WERI-Rb-1 (cell line): ENCODE measurements at regions not wholly inside any gene's neighbourhood (a gene's known extent, or its start where the extent isn't known, plus 50 kb on each side); places are given as distances from the start of the nearest gene placed in this dataset.

ENCODE experiments used
- DNase-seq: peaks from one replicate; pipeline ENCODE4 v3.0.0-alpha.2; 2020
- H3K27ac ChIP-seq: fragments of 250-450 bp; sonication (Bioruptor Pico); 2 replicates; pipeline ENCODE4 v1.5.1; 2020; ENCODE audit warnings: mild to moderate bottlenecking, moderate library complexity
- H3K27me3 ChIP-seq: fragments of 250-450 bp; sonication (Bioruptor Pico); 2 replicates; pipeline ENCODE4 v1.5.1; 2021; ENCODE audit warnings: mild to moderate bottlenecking, low read depth, moderate library complexity; ENCODE audit not compliant: insufficient read depth, severe bottlenecking
- H3K36me3 ChIP-seq: fragments of 250-450 bp; sonication (Bioruptor Pico); 2 replicates; pipeline ENCODE4 v1.5.1; 2020; ENCODE audit warnings: mild to moderate bottlenecking, moderate library complexity
- H3K4me3 ChIP-seq: 2 replicates; pipeline ENCODE4 v1.5.1; 2011; ENCODE audit warnings: low read depth, mild to moderate bottlenecking, control low read depth, low read length
- H3K9me3 ChIP-seq: fragments of 250-450 bp; sonication (Bioruptor Pico); 2 replicates; pipeline ENCODE4 v1.5.1; 2021; ENCODE audit warnings: mild to moderate bottlenecking, moderate library complexity; ENCODE audit not compliant: severe bottlenecking
- CTCF ChIP-seq: IDR thresholded peaks from 2 replicates; pipeline ENCODE4 v1.5.1; 2011; ENCODE audit warnings: low read depth, mild to moderate bottlenecking, control low read depth, inconsistent platforms, low read length

- no peak overlapping the region for H3K4me3 ChIP-seq
- H3K27me3 ChIP-seq: no peaks in the 10 kb centered on the region
- DNase-seq: no peak
- no peak overlapping the region for H3K27ac ChIP-seq
- no peaks in the 10 kb centered on the region for H3K36me3 ChIP-seq
- TF ChIP-seq CTCF: no peak
- H3K9me3 ChIP-seq: no peaks in the 10 kb centered on the region
Measured at GRCh38 chr10:59550061-59550460, 159.6 kb downstream of the SLC16A9 start.

- H3K36me3 ChIP-seq: no peaks in the 10 kb centered on the region
- TF ChIP-seq CTCF: no peak
- no peaks in the 10 kb centered on the region for H3K9me3 ChIP-seq
- no peaks in the 10 kb centered on the region for H3K27me3 ChIP-seq
- no peak overlapping the region for H3K4me3 ChIP-seq
- DNase-seq: no peak
- H3K27ac ChIP-seq: no peak overlapping the region
Measured at GRCh38 chr10:59538623-59539022, 171.0 kb downstream of the SLC16A9 start.

GRCh38 chr10:59537501-59537900, 172.1 kb downstream of the SLC16A9 start:
- H3K36me3 ChIP-seq: no peaks in the 10 kb centered on the region
- TF ChIP-seq CTCF: no peak
- no peaks in the 10 kb centered on the region for H3K9me3 ChIP-seq
- H3K27me3 ChIP-seq: no peaks in the 10 kb centered on the region
- no peak overlapping the region for H3K27ac ChIP-seq
- DNase-seq: no peak
- no peak overlapping the region for H3K4me3 ChIP-seq

- no peak for TF ChIP-seq CTCF
- H3K27me3 ChIP-seq: no peaks in the 10 kb centered on the region
- no peak overlapping the region for H3K27ac ChIP-seq
- H3K9me3 ChIP-seq: no peaks in the 10 kb centered on the region
- H3K4me3 ChIP-seq: no peak overlapping the region
- DNase-seq: no peak
- no peaks in the 10 kb centered on the region for H3K36me3 ChIP-seq
Measured at GRCh38 chr10:59536167-59537014, 173.3 kb downstream of the SLC16A9 start.

GRCh38 chr10:59524348-59524747, 162.0 kb upstream of the FAM13C start:
- H3K27me3 ChIP-seq: no peaks in the 10 kb centered on the region
- DNase-seq: no peak
- H3K4me3 ChIP-seq: no peak overlapping the region
- no peak for TF ChIP-seq CTCF
- no peaks in the 10 kb centered on the region for H3K36me3 ChIP-seq
- H3K27ac ChIP-seq: no peak overlapping the region
- H3K9me3 ChIP-seq: no peaks in the 10 kb centered on the region

GRCh38 chr10:59523851-59524250, 161.5 kb upstream of the FAM13C start:
- no peak for TF ChIP-seq CTCF
- Histone ChIP-seq H3K27ac (no peak overlapping the region), H3K4me3 (no peak overlapping the region), H3K9me3 (no peaks in the 10 kb centered on the region), H3K36me3 (no peaks in the 10 kb centered on the region), H3K27me3 (no peaks in the 10 kb centered on the region)
- no peak for DNase-seq
